H1 (cell line): ENCODE measurements at regions not wholly inside any gene's neighbourhood (a gene's known extent, or its start where the extent isn't known, plus 50 kb on each side); places are given as distances from the start of the nearest gene placed in this dataset.

Source experiments
- CTBP2 ChIP-seq: IDR thresholded peaks from 2 replicates; pipeline ENCODE4 v1.7.0; 2011; ENCODE audit warnings: borderline replicate concordance, mild to moderate bottlenecking, moderate library complexity, mixed read lengths, low read length; ENCODE audit not compliant: insufficient read depth, insufficient read length
- SAP30 ChIP-seq: fragments of 300-600 bp; sonication (generic); IDR thresholded peaks from 2 replicates; pipeline ENCODE4 v1.7.1; 2012; ENCODE audit warnings: low read length, moderate library complexity, mild to moderate bottlenecking, inconsistent platforms; ENCODE audit not compliant: insufficient read depth, insufficient replicate concordance
- SP4 ChIP-seq: IDR thresholded peaks from 2 replicates; pipeline ENCODE4 v1.6.1; 2012; ENCODE audit warnings: low read length, inconsistent platforms

DNA sequence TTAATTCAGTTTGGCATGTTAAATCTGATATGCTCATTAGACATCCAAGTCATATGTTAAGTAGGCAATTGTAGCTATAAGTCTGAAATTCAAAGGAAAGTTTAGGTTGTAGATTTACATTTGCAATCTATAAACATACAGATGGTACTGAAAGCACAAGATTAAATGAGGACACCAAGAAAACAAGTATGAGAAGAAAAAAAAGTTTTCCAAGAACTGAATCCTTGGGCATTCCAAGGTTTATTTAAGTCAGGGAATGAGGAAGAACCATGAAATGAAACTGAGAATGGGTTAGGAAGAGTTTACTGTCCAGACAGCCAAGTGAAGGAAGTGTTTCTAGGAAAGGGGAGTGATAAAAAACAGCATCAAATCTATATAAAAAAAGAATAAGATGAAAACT is 756.1 kb upstream of the DPPA4 start (continued):
- TF ChIP-seq CTBP2: no peak
- TF ChIP-seq SP4: no peak
- no peak for TF ChIP-seq SAP30
